CD4-positive, alpha-beta T cell treated with Interleukin-2 at 100 ng/mL for 4 hours (primary cell): ENCODE measurements at regions not wholly inside any gene's neighbourhood (a gene's known extent, or its start where the extent isn't known, plus 50 kb on each side); places are given as distances from the start of the nearest gene placed in this dataset.

ENCODE experiments used
- DNase-seq: peaks from one replicate; pipeline ENCODE4 v3.0.0-alpha.2; 2020; ENCODE audit warnings: low spot score

DNA sequence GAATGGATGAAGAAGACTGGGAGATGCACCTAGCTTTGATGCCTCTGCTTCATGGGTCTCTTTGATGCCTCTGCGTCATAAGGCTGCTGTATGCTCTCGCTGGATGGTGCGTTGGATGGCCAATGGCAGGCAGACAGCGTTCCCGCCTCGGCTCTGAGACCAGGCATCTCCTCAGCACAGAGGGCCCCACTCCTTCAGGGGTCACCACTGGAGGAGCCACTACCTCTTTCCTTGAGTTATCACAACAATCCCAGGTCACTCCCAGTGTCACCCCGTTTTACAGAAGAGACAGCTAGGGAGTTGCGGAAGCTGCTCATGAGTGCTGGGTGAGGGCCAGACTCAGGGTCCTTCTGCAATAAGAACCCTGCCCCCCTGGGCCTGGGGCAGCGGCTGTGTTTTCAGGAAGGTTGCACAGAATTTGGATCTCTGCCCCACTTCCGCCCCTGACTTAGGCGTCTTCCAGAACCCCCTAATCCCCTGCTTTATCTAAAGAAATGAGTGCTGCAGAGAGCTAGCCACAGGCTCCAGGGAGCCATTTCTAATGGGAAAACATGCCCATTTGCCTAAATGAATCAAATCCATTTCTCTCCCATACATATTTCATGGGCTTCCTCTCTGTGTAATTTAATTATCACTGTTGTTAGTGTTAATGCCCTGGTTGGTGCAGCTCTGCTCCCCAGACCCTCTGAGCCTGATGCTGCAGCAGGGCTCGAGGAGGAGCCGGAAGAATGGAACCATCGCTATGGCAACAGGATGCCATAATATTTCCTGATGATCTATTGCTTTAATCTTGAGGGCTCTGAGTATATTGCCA lies 131.8 kb upstream of the HS6ST1 start:
- DNase-seq = no peak

- DNase-seq = no peak
Measured at GRCh38 chr2:128451084-128452023, 132.7 kb upstream of the HS6ST1 start.

- no peak for DNase-seq
Measured at GRCh38 chr2:128452024-128452411, 133.3 kb upstream of the HS6ST1 start.

DNA sequence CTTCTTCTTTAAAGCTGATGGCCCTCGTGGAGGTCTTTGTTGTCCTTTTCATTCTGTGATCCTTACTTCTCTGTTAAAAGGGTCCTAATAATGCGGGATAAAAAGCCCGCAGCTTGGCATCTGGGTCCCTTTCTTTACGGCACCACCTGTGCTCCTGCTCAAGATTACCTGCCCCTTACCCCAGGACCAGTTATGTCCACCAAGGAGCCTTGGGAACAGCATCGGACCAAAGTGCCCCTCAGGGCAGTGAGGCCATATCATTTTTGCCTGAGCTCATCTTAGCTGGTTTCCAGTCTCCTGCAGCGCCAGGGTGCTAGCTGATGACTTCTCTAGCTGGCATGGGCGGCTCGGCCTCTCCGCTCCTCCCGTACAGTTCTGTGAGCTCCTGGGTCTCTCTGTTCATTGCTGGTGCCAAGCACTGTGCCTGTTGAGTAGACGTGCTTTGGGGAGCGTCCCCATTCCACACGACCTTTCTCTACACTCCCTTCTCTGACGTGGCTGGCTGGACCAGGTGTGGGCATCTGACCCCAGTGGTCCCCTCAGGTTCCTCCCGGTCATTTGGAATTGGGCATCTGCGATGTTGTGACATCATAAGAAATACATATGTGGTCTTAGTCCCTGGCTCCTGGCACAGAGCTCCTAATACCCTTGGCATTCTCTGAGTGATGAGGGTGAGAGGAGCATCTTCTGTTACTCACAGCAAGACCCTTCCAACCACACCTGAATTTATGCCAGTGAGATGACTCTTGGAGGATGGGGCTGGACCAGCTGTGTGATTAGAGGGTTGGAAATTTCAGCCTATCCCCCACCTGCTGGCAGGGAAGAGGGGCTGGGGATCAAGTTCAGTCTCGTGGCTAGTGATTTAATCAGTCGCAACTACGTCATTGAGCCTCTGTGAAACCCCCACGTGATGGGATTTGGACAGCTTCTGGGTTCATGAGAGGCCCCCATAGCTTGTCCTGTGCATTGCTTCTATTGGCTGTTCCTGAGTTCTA lies 134.2 kb upstream of the HS6ST1 start:
- no peak for DNase-seq

- DNase-seq = no peak
Measured at GRCh38 chr2:128454980-128455720, 136.5 kb upstream of the HS6ST1 start.

GRCh38 chr2:128455721-128456050 lies 137.0 kb upstream of the HS6ST1 start:
- DNase-seq = no peak

GRCh38 chr2:128456281-128456680 lies 137.6 kb upstream of the HS6ST1 start:
- no peak for DNase-seq

DNA sequence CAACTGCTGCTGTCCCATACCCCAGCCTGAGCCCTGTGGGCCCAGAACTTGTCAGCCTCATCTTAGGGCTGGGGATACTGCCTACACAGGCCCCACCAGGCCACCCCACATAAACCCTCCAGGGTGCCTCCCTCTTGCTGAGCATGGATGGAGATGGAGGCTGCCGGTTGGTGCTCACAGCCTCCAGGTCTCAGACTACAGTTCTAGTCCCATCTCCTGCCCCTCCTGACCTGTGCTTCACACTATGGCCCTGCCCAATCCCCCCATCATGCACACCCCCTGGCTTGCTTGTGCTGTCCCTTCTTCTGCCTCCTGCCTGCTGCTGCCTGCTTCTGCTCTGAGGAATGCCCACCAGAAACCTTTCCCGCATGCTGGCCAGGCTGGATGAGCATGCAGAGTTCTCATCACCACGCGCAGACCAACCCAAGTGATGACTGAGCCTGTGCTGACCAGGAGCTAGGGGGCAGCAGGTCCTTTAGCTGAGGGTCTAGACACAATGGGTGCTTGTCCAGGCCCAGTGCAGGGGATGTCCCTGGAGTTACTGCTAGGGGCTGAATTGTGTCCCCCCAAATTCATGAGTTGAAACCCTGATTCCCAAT lies 138.4 kb upstream of the HS6ST1 start:
- no peak for DNase-seq

GRCh38 chr2:128457716-128458115 lies 139.0 kb upstream of the HS6ST1 start:
- DNase-seq = no peak

DNA sequence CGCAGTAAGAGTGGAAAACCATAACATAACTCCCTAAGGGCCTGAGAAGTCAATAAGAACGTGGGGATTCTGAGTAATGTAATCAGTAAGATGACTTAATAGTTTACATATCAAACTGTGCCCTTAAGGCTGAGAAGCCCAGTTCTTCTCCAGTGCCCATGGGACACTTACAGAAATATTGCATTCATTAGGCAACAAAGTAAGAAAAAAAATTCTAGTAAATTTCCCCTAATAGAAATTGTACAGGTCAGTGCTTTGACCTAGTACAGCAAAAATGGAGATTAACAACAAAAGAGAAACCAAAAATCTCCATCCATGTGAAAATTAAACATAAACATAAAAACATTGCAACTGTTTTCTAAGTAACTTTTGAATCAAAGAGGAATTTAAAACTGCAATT lies 139.8 kb upstream of the HS6ST1 start:
- no peak for DNase-seq

DNA sequence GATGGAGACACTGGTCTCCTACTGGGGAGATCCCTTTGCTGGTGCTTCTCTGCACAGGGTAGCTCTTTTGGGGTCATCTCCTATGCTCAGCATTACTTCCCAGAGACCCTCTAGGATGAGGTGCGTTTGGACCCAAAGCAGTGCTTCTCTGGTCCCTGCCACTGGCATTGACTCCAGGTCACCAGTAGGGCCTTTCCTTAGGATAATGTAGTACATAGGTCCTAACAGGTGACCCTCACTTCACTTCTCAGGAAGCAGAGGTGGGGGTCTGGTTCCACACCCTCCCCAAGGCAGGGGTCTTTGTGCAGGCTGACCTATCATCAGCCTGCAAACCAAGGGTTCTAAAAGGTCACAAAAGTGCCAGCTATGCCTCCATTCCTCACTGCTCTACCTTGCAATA lies 145.8 kb upstream of the HS6ST1 start:
- DNase-seq = no peak

DNA sequence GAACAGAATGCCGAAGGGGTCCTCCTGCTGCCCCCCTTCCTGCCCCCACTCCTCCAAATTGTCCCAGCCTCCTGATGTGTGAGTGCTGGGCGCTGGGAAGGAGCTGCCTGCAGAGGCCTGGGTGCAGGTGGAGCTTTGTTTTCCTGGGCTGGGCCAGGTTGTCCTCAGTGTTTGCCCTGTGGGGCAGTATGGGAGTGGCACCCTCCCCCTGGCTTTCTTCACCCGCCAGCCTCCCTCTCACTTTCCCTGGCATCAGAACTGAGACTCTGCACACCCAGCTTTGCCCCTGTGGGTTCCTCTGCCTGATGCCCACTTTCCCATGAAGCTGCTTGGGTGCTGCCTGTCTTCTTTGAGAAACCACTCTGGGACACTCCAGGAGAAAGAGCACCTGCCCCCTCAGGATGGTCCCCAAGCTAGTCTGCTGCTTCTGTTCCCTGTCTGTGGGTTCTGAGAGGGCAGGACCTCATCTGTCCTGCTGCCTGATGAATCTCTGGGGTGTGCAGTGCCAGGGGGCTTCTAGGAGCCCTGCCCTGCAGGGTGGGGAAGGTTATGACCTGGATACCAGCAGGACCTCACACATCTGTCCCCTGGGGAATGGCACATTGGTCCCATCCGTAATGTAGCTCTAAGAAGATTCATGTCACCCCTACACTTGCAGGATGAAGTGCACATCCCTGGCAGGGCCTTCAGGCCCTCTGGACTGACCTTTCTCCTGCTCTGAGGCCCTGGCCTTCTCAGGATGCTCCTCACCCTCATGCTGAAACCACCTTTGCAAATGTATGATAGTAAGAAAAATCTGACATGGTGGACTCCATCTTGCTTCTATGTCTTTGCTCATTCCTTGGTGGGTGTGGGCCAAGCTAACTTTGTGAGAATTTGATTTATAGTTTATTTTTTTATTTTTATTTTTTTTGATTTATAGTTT lies 146.8 kb upstream of the HS6ST1 start:
- DNase-seq = no peak

GRCh38 chr2:128466376-128466775 lies 147.7 kb upstream of the HS6ST1 start:
- no peak for DNase-seq

DNA sequence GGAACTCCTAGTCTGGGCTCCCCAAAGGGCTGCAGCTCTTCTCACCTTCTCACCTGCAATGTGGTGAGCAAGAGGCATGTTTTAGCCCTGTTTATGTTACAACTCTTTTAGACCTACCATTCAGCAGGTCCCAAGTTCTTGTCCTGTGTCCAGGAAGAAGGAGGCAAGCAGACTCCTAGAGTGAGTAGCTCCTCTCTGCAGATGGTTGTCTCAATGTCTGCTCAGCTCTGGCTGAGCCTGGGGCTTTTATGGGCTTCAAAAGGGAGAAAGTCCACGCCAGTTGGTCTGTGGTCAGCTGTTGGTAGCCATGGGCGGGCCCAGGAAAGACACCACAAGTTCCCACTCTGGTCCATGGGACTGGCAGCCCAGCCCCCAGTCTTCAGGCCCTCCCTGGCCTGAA lies 148.1 kb upstream of the HS6ST1 start:
- DNase-seq = no peak

DNA sequence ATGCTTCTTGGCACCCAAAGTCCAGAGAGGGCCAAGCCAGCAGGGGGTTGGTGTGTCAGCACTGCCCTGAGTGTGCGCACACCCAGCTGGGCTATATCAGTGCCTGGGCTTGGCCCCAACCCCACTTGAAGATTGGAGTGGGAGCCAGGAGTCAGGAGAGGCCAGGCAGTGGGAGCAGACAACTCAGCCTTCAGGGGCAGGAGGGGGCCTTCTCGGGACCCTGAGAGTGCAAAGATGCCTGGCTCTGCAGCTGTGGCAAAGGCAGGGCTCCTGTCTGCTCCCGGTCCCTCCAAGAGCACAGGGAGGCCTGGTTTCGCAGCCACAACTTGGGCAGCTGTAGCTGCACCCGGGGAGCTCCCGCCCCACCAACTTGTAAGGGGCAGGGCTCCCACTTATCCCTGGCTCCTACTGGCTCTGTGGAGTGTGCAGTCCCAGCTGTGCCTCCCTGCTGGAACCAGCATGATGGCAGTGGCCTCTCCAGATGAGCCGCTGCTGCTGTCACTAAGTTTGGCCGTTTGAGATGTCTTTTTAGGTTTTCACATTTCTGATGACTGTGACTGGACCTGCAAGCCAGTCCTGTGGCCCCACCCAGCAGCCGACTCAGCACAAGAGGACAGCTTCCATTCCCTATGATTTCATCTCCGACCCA lies 148.8 kb upstream of the HS6ST1 start:
- DNase-seq = no peak

- no peak for DNase-seq
Measured at GRCh38 chr2:128468186-128468920, 149.7 kb upstream of the HS6ST1 start.

DNA sequence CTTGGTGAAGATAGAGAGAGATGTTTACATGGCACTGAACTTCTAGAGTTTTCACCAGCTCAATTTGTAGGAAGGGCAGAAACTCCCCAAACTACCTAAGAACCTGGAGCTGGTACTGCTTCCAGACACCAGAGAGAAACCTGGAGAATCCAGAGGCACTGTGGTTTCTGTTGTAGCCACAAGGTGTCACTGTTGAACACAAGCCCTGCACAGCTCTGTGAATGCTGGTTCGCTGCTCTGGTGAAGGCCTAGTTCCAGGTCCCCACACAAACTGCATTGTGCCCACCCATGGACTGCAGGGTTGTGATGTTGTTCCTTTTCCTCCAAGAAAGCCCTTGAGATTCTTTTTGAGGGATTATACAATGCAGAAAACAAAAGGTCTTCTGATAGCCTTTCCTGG lies 150.5 kb upstream of the HS6ST1 start:
- no peak for DNase-seq

DNA sequence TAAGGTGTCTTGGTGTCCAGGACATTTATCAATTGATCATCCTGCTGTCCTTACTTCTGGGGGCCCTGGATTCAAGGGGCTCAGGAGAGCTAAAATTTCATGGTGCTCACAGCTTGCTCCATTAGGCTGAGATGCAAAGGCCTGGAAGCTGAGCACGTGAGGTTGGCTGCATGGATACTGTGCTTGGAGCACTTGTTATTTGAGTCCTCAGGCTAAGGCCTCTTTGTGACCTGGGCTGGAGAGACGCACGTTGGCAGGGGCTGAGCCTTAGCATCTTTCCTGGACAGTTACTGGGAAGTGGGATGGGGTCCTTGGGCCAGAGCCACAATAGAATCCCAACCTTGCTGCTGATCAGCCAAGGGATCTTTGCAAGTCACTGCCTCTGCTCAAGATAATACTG lies 151.2 kb upstream of the HS6ST1 start:
- DNase-seq = no peak

DNA sequence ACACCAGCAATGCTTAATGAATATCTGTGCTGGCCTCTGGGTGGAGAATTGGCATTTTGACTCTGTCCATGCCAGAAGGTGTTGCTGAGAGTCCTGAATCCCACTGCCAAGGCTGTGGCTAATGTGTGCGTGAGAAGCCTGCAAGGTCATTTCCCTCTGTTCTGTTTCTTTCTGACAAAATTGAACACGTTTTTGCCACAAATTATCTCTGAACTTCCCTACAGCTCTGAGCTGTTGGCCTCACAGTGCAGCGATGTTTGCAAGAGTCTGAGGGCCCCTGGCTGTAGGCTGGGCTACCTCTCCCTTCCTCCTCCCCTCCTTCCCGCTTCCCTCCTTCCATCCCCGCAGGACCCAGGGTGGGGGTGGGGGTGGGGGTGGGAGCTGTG lies 154.1 kb upstream of the HS6ST1 start:
- no peak for DNase-seq
